ENCODE measurements at regions not wholly inside any gene's neighbourhood (a gene's known extent, or its start where the extent isn't known, plus 50 kb on each side); places are given as distances from the start of the nearest gene placed in this dataset.
A peak's percentile ranks its signal among the peaks of the same experiment; 100 is the strongest.

DNA sequence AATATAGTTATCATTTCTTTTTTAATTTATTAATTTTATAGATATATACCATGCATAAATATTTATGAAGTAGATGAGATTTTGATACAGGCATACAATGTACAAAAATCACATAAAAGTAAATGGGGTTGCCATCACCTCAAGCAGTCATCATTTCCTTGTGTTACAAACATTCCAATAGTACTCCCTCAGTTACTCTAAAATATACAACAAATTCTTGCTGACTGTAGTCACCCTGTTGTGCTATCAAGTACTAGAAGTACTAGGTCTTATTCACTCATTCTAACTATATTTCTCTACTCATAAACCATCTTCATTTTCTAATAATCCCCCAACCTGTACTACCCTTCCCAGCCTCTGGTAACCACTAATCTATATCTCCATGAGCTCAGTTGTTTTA lies 432.6 kb upstream of the SYT1 start:
- in situ Hi-C loops (cut with MboI; ENCODE audit: low pct_unique_long_range_greater_than_20kb in 2 of 9, low sequenced_read_pairs in 9 of 9, unreplicated experiment in 9 of 9), result no loop called here
- H3K4me1 ChIP-seq (replicated peaks in 1 of 2), result no peaks in the 10 kb centered on the region
- ATAC-seq (replicated peaks in 6 of 8), result no peak
- no peak overlapping the region for H3K27ac ChIP-seq
- H3K4me3 ChIP-seq, result no peak overlapping the region

DNA sequence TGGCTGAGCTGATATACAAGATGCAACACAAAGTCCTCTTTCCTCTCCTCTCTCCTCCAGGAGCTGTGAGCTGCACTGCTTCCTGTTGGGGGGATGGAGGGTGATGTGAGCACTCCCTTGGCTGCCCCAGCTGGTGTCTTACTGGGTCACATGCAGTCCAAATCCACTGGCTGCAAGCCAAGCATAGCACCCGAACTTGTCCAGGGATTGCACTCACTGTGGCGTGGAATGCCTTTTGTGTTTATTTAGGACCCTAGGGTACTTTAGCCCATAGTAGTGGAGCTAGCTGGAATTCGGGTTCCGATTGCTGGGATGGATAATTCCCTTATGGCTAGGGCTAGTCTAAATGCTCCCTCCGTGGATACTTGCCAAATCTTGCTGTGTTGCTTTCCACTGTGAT lies 424.9 kb upstream of the SYT1 start:
- 30 to 93% (median 77%) methylated on average over 1 to 5 of the region's 5 CpGs; no CpG with 5 or more reads in 4 of the 10 experiments for WGBS, 10 experiments
- in situ Hi-C loops (cut with MboI; ENCODE audit: low pct_unique_long_range_greater_than_20kb in 2 of 9, low sequenced_read_pairs in 9 of 9, unreplicated experiment in 9 of 9), result no loop called here
- no peak for ATAC-seq (replicated peaks in 6 of 8)

DNA sequence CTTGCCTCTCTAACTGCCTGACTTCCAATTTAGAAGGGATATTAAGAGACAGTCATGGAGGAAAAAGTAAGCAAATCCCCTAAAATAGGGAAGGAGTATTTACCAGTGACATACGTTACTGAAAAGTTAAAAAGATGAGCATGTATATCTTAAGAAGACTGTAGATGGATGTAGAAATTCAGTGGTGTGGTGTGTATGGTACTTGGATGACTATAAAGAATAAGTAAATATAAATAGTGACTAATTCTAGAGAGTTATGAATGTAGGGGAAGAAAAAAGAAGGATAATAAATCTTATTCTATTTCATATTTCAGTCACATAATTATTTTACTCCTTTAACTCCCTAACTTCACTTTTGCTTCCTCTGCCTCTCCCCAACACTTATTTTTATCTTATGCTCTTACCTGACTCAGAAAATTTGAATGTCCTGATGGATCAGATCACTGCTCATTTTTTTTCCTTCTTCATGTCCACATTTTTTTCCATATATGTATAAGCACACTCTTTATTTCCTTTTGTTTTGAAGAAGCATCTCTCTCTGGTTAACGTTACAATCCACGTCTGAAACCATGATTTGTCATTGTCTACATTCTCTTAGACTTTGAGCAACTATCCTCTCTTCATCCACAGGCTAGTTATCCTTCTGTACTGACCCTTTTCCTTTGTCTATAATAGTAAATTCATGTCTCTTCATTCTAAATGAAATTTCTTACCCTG lies 422.7 kb upstream of the SYT1 start:
- no peak overlapping the region for H3K27ac ChIP-seq
- in situ Hi-C loops (cut with MboI; ENCODE audit: low pct_unique_long_range_greater_than_20kb in 2 of 9, low sequenced_read_pairs in 9 of 9, unreplicated experiment in 9 of 9), result no loop called here
- no peaks in the 10 kb centered on the region for H3K4me1 ChIP-seq (replicated peaks in 1 of 2)
- no peak for ATAC-seq (replicated peaks in 6 of 8)
- 4 to 81% (median 54%) methylated on average over 2 to 3 of the region's 3 CpGs; no CpG with 5 or more reads in 1 of the 10 experiments for WGBS, 10 experiments
- no peak overlapping the region for H3K4me3 ChIP-seq

More for the DNA sequence above, 424.9 kb upstream of the SYT1 start:
- no peak overlapping the region for H3K4me3 ChIP-seq
- H3K27ac ChIP-seq, result no peak overlapping the region
- no peaks in the 10 kb centered on the region for H3K4me1 ChIP-seq (replicated peaks in 1 of 2)

DNA sequence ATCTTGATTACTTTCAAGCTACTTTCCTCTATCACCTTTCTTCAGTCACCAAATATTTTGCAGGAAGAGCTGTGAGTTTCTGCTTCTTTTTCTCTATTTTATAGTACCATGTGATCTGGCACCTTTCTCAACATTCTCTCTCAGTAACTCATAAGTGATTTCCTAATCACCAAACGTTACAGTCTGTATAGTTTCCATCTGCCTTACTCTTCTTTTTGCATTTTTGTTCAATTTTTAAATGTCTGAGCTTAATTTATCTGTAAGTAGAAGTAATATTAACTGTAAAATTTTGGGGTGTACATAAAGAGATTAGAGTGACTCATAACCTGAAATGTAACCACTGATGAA lies 422.1 kb upstream of the SYT1 start:
- Histone ChIP-seq H3K27ac (no peak overlapping the region), H3K4me3 (no peak overlapping the region), H3K4me1 (replicated peaks in 1 of 2) (no peaks in the 10 kb centered on the region)
- in situ Hi-C loops (cut with MboI; ENCODE audit: low pct_unique_long_range_greater_than_20kb in 2 of 9, low sequenced_read_pairs in 9 of 9, unreplicated experiment in 9 of 9), result no loop called here
- no peak for ATAC-seq (replicated peaks in 6 of 8)
- WGBS, 10 experiments, result 0 to 86% (median 33%) methylated on average over 1 of the region's 1 CpG; no CpG with 5 or more reads in 1 of the 10 experiments

DNA sequence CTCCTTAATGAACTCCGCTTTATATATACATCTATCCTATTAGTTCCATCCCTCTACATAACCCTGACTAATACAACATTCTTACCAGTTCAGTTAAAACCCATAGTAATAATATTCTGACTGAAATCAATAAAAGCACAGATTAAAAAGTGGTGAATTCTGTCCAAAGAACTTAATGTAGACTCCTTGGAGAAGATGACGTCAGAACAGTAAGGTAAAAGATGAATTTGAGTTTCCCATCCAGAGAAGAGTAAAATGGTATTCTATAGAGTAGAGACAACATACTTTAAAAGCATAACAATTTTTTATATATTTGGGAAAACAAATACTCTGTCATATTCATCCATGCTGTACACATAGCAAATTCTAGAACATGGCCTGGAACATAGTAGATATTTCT lies 418.0 kb upstream of the SYT1 start:
- no peak for ATAC-seq (replicated peaks in 6 of 8)
- Histone ChIP-seq H3K4me1 (replicated peaks in 1 of 2) (no peaks in the 10 kb centered on the region), H3K4me3 (no peak overlapping the region), H3K27ac (no peak overlapping the region)
- in situ Hi-C loops (cut with MboI; ENCODE audit: low pct_unique_long_range_greater_than_20kb in 2 of 9, low sequenced_read_pairs in 9 of 9, unreplicated experiment in 9 of 9), result no loop called here
- 25 to 100% (median 92%) methylated on average over 1 to 2 of the region's 2 CpGs; no CpG with 5 or more reads in 1 of the 10 experiments for WGBS, 10 experiments

DNA sequence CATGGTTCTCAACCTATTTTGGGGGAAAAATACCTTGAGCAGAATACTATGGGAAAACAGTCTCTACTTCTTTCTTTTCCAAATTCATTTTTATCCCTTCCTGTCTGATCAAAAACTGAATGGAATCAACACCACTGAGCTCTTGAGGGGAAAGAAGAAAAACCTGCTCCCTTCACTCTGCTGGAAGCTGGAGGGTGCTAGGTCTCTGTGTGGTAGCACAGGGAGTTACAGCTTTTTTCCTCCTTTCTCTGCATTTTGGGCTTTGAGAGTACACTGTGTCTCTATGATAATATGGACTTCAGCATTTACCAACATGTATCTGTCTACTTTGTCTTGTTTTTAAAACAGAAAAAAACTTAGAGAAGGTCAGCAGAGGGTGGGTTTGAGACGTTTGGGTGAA lies 417.2 kb upstream of the SYT1 start:
- Histone ChIP-seq H3K4me1 (replicated peaks in 1 of 2) (no peaks in the 10 kb centered on the region), H3K27ac (no peak overlapping the region), H3K4me3 (no peak overlapping the region)
- 0 to 100% (median 60%) methylated on average over 1 of the region's 1 CpG; no CpG with 5 or more reads in 3 of the 10 experiments for WGBS, 10 experiments
- in situ Hi-C loops (cut with MboI; ENCODE audit: low pct_unique_long_range_greater_than_20kb in 2 of 9, low sequenced_read_pairs in 9 of 9, unreplicated experiment in 9 of 9), result no loop called here
- ATAC-seq (replicated peaks in 6 of 8), result no peak

DNA sequence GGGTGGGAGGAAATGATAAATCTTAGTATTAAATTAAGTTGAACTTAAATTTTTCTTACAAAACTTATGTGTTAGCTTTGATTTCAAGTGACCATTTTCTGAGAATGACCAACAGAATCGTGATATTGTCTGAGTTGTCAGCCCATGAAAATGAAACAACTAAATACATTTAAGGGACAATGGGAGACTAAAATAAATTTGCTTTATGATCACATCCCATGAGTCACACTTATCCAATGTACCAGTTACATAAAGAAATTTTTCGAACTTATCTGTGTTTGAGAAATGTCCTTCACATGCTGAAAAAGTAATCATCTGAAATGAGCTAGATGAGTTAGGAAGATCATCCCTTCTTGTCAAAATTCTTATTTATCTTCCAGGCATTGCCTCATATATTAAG lies 415.9 kb upstream of the SYT1 start:
- Histone ChIP-seq H3K4me3 (no peak overlapping the region), H3K27ac (no peak overlapping the region), H3K4me1 (replicated peaks in 1 of 2) (no peaks in the 10 kb centered on the region)
- in situ Hi-C loops (cut with MboI; ENCODE audit: low pct_unique_long_range_greater_than_20kb in 2 of 9, low sequenced_read_pairs in 9 of 9, unreplicated experiment in 9 of 9), result no loop called here
- ATAC-seq (replicated peaks in 6 of 8), result no peak
- 0 to 88% (median 82%) methylated on average over 1 to 2 of the region's 2 CpGs for WGBS, 10 experiments

DNA sequence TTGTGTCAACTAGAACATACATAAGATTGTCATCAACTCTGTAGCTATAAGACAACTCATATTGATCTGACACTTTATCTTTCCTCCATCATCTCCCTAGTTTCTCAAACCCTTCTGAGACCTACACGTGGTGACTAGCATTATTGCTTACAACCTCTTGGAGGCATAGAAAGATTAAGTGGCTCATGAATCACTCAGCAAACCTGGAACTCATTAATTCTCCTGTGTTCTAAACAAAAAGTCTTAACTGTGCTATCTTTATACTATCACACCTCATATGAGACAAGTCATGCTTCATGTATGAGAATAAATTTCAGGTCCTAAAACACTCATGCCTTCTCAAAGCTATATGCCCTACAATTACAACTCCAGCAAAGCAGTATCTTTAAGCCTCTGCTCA lies 408.6 kb upstream of the SYT1 start:
- ATAC-seq (replicated peaks in 6 of 8), result no peak
- H3K27ac ChIP-seq, result no peak overlapping the region
- WGBS, 10 experiments, result 0 to 73% (median 45%) methylated on average over 1 of the region's 1 CpG; no CpG with 5 or more reads in 4 of the 10 experiments
- in situ Hi-C loops (cut with MboI; ENCODE audit: low pct_unique_long_range_greater_than_20kb in 2 of 9, low sequenced_read_pairs in 9 of 9, unreplicated experiment in 9 of 9), result no loop called here
- H3K4me3 ChIP-seq, result no peak overlapping the region
- H3K4me1 ChIP-seq (replicated peaks in 1 of 2), result no peaks in the 10 kb centered on the region

DNA sequence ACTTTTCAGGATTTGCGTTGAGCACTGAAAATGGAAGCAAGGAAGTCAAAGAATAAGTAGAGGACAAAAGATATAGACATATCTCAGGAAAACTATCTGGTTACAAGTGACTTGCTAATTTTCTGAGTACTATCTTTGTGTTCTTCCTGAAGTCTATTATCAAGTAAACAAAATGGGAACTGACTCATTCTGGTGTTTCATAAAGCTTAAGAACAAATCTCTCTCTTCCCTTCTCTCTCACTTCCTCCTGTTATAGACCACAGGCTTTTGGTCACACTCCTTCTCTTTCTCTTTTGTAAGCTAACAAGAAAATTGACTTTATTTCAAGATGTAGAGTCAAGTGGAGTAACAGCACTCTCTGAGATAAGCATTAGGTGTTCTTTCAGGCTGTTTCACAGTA lies 406.6 kb upstream of the SYT1 start:
- no peak for ATAC-seq (replicated peaks in 6 of 8)
- no peak overlapping the region for H3K27ac ChIP-seq
- 50 to 100% (median 100%) methylated on average over 1 of the region's 1 CpG; no CpG with 5 or more reads in 2 of the 10 experiments for WGBS, 10 experiments
- no peaks in the 10 kb centered on the region for H3K4me1 ChIP-seq (replicated peaks in 1 of 2)
- H3K4me3 ChIP-seq, result no peak overlapping the region
- in situ Hi-C loops (cut with MboI; ENCODE audit: low pct_unique_long_range_greater_than_20kb in 2 of 9, low sequenced_read_pairs in 9 of 9, unreplicated experiment in 9 of 9), result no loop called here

DNA sequence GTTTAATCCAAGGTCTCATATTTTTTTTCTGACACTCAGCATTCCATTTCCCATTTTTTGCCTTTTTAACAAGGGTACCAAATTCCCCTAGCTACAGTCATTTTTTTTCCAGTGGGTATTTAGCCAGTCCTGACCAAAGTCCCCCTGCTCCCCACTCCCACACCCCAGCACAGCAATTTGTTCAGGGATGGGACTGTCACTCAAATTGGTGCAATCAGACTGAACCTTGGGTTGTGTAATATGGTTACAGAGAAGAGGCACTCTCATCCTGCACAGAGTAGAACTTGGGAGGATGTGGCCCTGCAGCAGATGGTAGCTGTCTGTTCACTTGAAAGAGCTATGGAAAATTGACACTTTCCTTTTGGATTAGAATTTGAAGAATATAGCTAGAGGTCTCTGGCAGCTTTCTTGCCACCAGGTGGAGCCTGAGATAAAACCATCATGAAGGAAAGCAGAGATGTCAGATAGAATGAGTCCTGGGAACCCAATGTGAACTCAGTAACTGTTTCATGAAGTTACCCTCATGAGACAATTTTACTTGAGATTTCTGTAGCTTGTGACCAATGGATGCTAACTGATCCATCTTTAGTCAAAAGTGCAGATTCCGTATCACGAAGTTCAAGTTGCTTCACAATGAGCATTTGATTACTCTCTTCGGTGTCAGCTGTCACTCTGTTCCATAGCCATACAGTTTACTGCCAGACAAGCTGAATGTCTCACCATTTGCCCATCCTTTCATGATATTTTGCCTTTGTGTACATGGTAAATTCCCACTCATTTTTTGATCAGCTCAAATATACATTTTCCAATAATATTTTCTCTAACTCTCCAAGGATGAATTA lies 394.0 kb upstream of the SYT1 start:
- no peak overlapping the region for H3K4me3 ChIP-seq
- ATAC-seq (replicated peaks in 6 of 8), result peak in 4 of 8 experiments; percentile 36 to 78 (median 72)
- H3K27ac ChIP-seq, result no peak overlapping the region
- 49 to 100% (median 92%) methylated on average over 2 to 3 of the region's 3 CpGs; no CpG with 5 or more reads in 1 of the 10 experiments for WGBS, 10 experiments
- H3K4me1 ChIP-seq (replicated peaks in 1 of 2), result no peaks in the 10 kb centered on the region
- in situ Hi-C loops (cut with MboI; ENCODE audit: low pct_unique_long_range_greater_than_20kb in 2 of 9, low sequenced_read_pairs in 9 of 9, unreplicated experiment in 9 of 9), result no loop called here

DNA sequence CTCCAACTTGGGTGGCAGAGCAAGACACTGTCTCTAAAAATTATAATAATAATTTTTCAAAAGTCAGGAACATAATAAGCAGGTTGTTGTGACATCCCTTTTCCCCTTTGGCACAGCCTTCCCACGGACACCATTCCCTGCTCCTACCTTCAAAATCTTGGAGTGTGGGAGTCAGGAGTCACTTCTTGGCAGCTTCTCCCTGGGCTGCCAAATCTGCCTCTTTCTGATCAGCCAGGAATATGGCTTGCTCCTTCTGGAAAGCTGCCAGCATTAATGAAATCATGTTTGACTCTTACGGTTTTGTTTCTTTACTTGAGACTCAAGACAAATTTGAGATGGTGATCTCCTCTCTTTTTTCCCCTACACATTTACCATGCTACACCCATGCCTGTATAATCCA lies 391.4 kb upstream of the SYT1 start:
- Histone ChIP-seq H3K4me1 (replicated peaks in 1 of 2) (no peaks in the 10 kb centered on the region), H3K4me3 (no peak overlapping the region), H3K27ac (no peak overlapping the region)
- ATAC-seq (replicated peaks in 6 of 8), result no peak
- 10 to 93% (median 39%) methylated on average over 1 to 2 of the region's 2 CpGs; no CpG with 5 or more reads in 4 of the 10 experiments for WGBS, 10 experiments
- in situ Hi-C loops (cut with MboI; ENCODE audit: low pct_unique_long_range_greater_than_20kb in 2 of 9, low sequenced_read_pairs in 9 of 9, unreplicated experiment in 9 of 9), result no loop called here

DNA sequence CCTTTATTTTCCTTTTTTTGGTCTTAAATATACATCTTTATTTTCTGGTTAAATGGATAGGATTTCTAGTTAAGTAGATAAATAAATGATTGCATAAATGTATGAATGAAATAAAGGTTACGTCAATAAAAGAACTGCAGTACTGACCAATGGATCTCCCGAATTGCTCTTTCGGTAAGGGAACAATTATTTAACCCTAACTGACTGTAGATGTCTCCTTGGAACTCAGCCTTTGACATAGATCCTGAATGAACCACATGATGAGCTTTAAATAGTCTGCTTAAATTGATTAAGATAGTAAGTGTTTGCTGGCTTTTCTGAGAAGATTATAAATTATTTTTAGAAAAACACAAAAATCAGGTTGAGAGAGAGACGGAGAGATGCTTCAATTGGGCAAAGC lies 391.0 kb upstream of the SYT1 start:
- 55 to 100% (median 88%) methylated on average over 1 to 4 of the region's 4 CpGs for WGBS, 10 experiments

DNA sequence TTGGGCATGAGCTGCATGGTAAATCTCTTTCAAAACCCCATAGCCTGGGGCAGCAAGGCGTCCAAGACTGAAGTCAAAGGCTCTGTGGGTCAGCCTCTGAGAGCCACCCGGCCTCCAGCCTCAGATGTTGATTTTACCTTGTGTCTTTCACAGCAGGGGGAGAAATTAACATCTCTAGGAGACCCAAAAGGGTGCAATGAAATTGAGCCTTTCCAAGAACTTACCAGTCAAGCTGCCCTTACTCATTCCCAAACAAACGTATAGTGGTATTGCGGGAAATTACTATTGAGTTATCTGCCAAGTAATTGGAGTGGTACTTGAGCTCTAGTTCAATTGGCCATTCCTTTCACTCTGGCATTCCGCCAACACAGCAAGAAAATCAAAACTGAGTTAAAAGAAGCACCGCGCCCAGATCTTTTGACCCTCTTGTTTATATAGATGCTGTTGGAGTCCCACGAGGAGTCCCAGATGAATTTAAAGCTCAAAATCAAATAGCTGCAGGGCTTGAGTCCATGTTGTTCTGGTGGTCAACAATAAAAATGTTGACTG lies 380.7 kb upstream of the SYT1 start:
- no peak overlapping the region for H3K27ac ChIP-seq
- H3K4me1 ChIP-seq (replicated peaks in 1 of 2), result no peaks in the 10 kb centered on the region
- no peak overlapping the region for H3K4me3 ChIP-seq
- in situ Hi-C loops (cut with MboI; ENCODE audit: low pct_unique_long_range_greater_than_20kb in 2 of 9, low sequenced_read_pairs in 9 of 9, unreplicated experiment in 9 of 9), result no loop called here
- 40 to 100% (median 80%) methylated on average over 1 to 7 of the region's 8 CpGs; no CpG with 5 or more reads in 1 of the 10 experiments for WGBS, 10 experiments
- no peak for ATAC-seq (replicated peaks in 6 of 8)

More for the DNA sequence above, 391.0 kb upstream of the SYT1 start:
- ATAC-seq (replicated peaks in 6 of 8), result no peak
- in situ Hi-C loops (cut with MboI; ENCODE audit: low pct_unique_long_range_greater_than_20kb in 2 of 9, low sequenced_read_pairs in 9 of 9, unreplicated experiment in 9 of 9), result no loop called here
- Histone ChIP-seq H3K4me1 (replicated peaks in 1 of 2) (no peaks in the 10 kb centered on the region), H3K4me3 (no peak overlapping the region), H3K27ac (no peak overlapping the region)

All from motor neuron (in vitro differentiated cells).